ENCODE measurements at regions not wholly inside any gene's neighbourhood (a gene's known extent, or its start where the extent isn't known, plus 50 kb on each side); places are given as distances from the start of the nearest gene placed in this dataset.

- no peaks in the 10 kb centered on the region for H4K20me1 ChIP-seq (ENCODE audit: control insufficient read depth, insufficient read depth)
- no peaks in the 10 kb centered on the region for H3K27me3 ChIP-seq (replicated peaks in 1 of 2; ENCODE audit: control insufficient read depth in 2 of 2, insufficient read depth in 2 of 2, low read length in 1 of 2)
- no peak overlapping the region for H3K4me3 ChIP-seq
- intact Hi-C loops (cut with micrococcal nuclease; ENCODE audit: unreplicated experiment), result no loop called here
- no peak overlapping the region for H3K4me2 ChIP-seq (ENCODE audit: control insufficient read depth, insufficient read depth)
- H2AFZ ChIP-seq (ENCODE audit: control insufficient read depth, low read depth, low read length), result no peak overlapping the region
- ChIA-PET POLR2A (no interaction called here), CTCF (no interaction called here), RAD21 (ENCODE audit: unreplicated experiment) (no interaction called here), SMC1A (ENCODE audit: uncharacterized antibody, unreplicated experiment) (no interaction called here)
- H3K27ac ChIP-seq (ENCODE audit: control insufficient read depth, insufficient read depth), result no peak overlapping the region
- no TSS peak for BruUV-seq (replicated peaks)
- in situ Hi-C loops (cut with MboI), result no loop called here
- H3K36me3 ChIP-seq (ENCODE audit: control insufficient read depth in 2 of 2, insufficient read depth in 2 of 2, low read length in 1 of 2), result no peaks in the 10 kb centered on the region
- H3K4me1 ChIP-seq (ENCODE audit: control insufficient read depth, insufficient read depth, low read length), result no peaks in the 10 kb centered on the region
- FAIRE-seq, result no peak
- H3K79me2 ChIP-seq (ENCODE audit: control insufficient read depth, insufficient read depth, low read length), result no peaks in the 10 kb centered on the region
- ATAC-seq, result no peak
- DNase-seq (ENCODE audit: low read depth, low spot score), result no peak
- H3K9ac ChIP-seq (ENCODE audit: control insufficient read depth, insufficient read depth, low read length), result no peak overlapping the region
- H3K9me3 ChIP-seq (replicated peaks; ENCODE audit: control insufficient read depth, insufficient read depth, low read length), result no peaks in the 10 kb centered on the region; the same call in 2 of the 3 replicates
- 42% methylated on average over 6 of the region's 6 CpGs for WGBS (ENCODE audit: insufficient coverage, insufficient replicate concordance, low lambda C conversion rate, missing lambda C conversion rate)
- no peak for TF ChIP-seq DPF2 (IDR thresholded peaks at IDR 0.05)
- no peak for TF ChIP-seq PAX5 (IDR thresholded peaks at IDR 0.05; ENCODE audit: borderline replicate concordance, low read depth, low read length)
- no peak for TF ChIP-seq E4F1 (IDR thresholded peaks at IDR 0.05; ENCODE audit: borderline replicate concordance, partially characterized antibody)
- no peak for TF ChIP-seq SIN3A (IDR thresholded peaks at IDR 0.05; ENCODE audit: low read depth, low read length)
- no peak for TF ChIP-seq GATAD2B (conservative IDR thresholded peaks at IDR 0.05; ENCODE audit: low read depth)
- TF ChIP-seq SIX5 (IDR thresholded peaks at IDR 0.05; ENCODE audit: low read depth, low read length, severe bottlenecking), result no peak
Observed at GRCh38 chr10:131850383-131850870, 50.4 kb upstream of the PPP2R2D start.
